ENCODE measurements at regions not wholly inside any gene's neighbourhood (a gene's known extent, or its start where the extent isn't known, plus 50 kb on each side); places are given as distances from the start of the nearest gene placed in this dataset.

GRCh38 chr1:208848854-208849253 is 604.7 kb upstream of the PLXNA2 start:
- CTCF ChIA-PET: no interaction called here

DNA sequence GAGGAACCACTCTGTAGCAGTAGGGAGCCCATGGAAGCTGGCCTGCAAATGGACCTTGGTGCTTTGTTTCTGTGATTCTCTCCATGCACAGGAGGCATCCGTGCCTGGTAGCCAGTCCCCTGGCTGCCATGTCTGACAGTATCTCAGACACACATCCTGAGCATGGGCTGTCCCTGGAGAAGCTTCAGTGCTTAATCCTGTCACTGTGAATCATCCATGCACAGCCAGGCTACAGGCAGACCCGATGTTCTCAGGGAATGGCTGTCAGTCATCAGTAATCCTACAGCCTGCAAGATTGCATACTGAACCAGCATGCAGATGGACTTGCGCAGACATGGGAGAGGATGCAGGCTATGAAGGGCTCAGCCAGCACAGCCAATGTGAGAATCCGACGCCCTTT is 606.3 kb upstream of the PLXNA2 start:
- CTCF ChIA-PET: no interaction called here
- no peak for TF ChIP-seq EZH2 (IDR thresholded peaks at IDR 0.05; ENCODE audit: low read depth)
- TF ChIP-seq CTCF (conservative IDR thresholded peaks at IDR 0.05): no peak
- H3K79me2 ChIP-seq (ENCODE audit: low read depth): no peaks in the 10 kb centered on the region
- no peaks in the 10 kb centered on the region for H3K4me1 ChIP-seq (replicated peaks; ENCODE audit: insufficient read depth)
- intact Hi-C loops (cut with micrococcal nuclease; ENCODE audit: unreplicated experiment): no loop called here
- no peak overlapping the region for H2AFZ ChIP-seq
- no TSS peak for BruUV-seq (replicated peaks)
- H3K36me3 ChIP-seq (ENCODE audit: low read depth): no peaks in the 10 kb centered on the region
- H3K27ac ChIP-seq: no peak overlapping the region
- POLR2A ChIA-PET (ENCODE audit: unreplicated experiment): no interaction called here
- DNase-seq: no peak
- H3K4me2 ChIP-seq: no peak overlapping the region
- H3K27me3 ChIP-seq (ENCODE audit: insufficient read depth, low read depth): peaks cover 36% of the 10 kb centered on the region
- H3K9me3 ChIP-seq (ENCODE audit: insufficient read depth, low read depth): no peaks in the 10 kb centered on the region
- H3F3A ChIP-seq (ENCODE audit: insufficient read depth, low read depth): no peaks in the 10 kb centered on the region
- H3K9me2 ChIP-seq (ENCODE audit: insufficient read depth): no peaks in the 10 kb centered on the region
- no peaks in the 10 kb centered on the region for H4K20me1 ChIP-seq (ENCODE audit: insufficient read depth)
- no peak overlapping the region for H3K4me3 ChIP-seq

More at GRCh38 chr1:208848854-208849253, 604.7 kb upstream of the PLXNA2 start:
- TF ChIP-seq CTCF (conservative IDR thresholded peaks at IDR 0.05) (no peak), EZH2 (IDR thresholded peaks at IDR 0.05; ENCODE audit: low read depth) (no peak)
- DNase-seq: no peak
- H3K4me2 ChIP-seq: no peak overlapping the region
- H3K9me3 ChIP-seq (ENCODE audit: insufficient read depth, low read depth): no peaks in the 10 kb centered on the region
- peaks cover 27% of the 10 kb centered on the region for H3K27me3 ChIP-seq (ENCODE audit: insufficient read depth, low read depth)
- intact Hi-C loops (cut with micrococcal nuclease; ENCODE audit: unreplicated experiment): no loop called here
- no TSS peak for BruUV-seq (replicated peaks)
- H3K4me3 ChIP-seq: no peak overlapping the region
- no peaks in the 10 kb centered on the region for H3K9me2 ChIP-seq (ENCODE audit: insufficient read depth)
- POLR2A ChIA-PET (ENCODE audit: unreplicated experiment): interaction anchor here (0.6 kb wide), 1 partner anchor 29 kb away, joined by 3 read pairs; no protein-coding TSS in a partner anchor
- H2AFZ ChIP-seq: no peak overlapping the region
- H3K4me1 ChIP-seq (replicated peaks; ENCODE audit: insufficient read depth): no peaks in the 10 kb centered on the region
- no peaks in the 10 kb centered on the region for H3K79me2 ChIP-seq (ENCODE audit: low read depth)
- no peaks in the 10 kb centered on the region for H3F3A ChIP-seq (ENCODE audit: insufficient read depth, low read depth)
- H3K36me3 ChIP-seq (ENCODE audit: low read depth): no peaks in the 10 kb centered on the region
- no peaks in the 10 kb centered on the region for H4K20me1 ChIP-seq (ENCODE audit: insufficient read depth)
- no peak overlapping the region for H3K27ac ChIP-seq

- Histone ChIP-seq H3K9me2 (ENCODE audit: insufficient read depth) (no peaks in the 10 kb centered on the region), H2AFZ (no peak overlapping the region)
- POLR2A ChIA-PET (ENCODE audit: unreplicated experiment): no interaction called here
Measured at GRCh38 chr1:208851366-208851765, 607.2 kb upstream of the PLXNA2 start.

More at GRCh38 chr1:208851366-208851765, 607.2 kb upstream of the PLXNA2 start:
- CTCF ChIA-PET: no interaction called here
- H3K4me1 ChIP-seq (replicated peaks; ENCODE audit: insufficient read depth): no peaks in the 10 kb centered on the region
- TF ChIP-seq CTCF (conservative IDR thresholded peaks at IDR 0.05) (no peak), EZH2 (IDR thresholded peaks at IDR 0.05; ENCODE audit: low read depth) (no peak)
- H3F3A ChIP-seq (ENCODE audit: insufficient read depth, low read depth): no peaks in the 10 kb centered on the region
- DNase-seq: no peak
- no peaks in the 10 kb centered on the region for H4K20me1 ChIP-seq (ENCODE audit: insufficient read depth)
- H3K36me3 ChIP-seq (ENCODE audit: low read depth): no peaks in the 10 kb centered on the region
- H3K9me3 ChIP-seq (ENCODE audit: insufficient read depth, low read depth): no peaks in the 10 kb centered on the region; the same call in 1 of the 2 replicates
- H3K4me3 ChIP-seq: no peak overlapping the region
- intact Hi-C loops (cut with micrococcal nuclease; ENCODE audit: unreplicated experiment): no loop called here
- BruUV-seq (replicated peaks): no TSS peak
- H3K79me2 ChIP-seq (ENCODE audit: low read depth): no peaks in the 10 kb centered on the region
- no peak overlapping the region for H3K27ac ChIP-seq
- no peak overlapping the region for H3K4me2 ChIP-seq
- H3K27me3 ChIP-seq (ENCODE audit: insufficient read depth, low read depth): peaks cover 40% of the 10 kb centered on the region

All from PC-9 (cell line).